ENCODE measurements at regions not wholly inside any gene's neighbourhood (a gene's known extent, or its start where the extent isn't known, plus 50 kb on each side); places are given as distances from the start of the nearest gene placed in this dataset.
"Not testable (repeated sequence)": the region's sequence is repeated elsewhere in the genome, so short reads cannot be mapped to it uniquely, and the experiment has no call there.

DNA sequence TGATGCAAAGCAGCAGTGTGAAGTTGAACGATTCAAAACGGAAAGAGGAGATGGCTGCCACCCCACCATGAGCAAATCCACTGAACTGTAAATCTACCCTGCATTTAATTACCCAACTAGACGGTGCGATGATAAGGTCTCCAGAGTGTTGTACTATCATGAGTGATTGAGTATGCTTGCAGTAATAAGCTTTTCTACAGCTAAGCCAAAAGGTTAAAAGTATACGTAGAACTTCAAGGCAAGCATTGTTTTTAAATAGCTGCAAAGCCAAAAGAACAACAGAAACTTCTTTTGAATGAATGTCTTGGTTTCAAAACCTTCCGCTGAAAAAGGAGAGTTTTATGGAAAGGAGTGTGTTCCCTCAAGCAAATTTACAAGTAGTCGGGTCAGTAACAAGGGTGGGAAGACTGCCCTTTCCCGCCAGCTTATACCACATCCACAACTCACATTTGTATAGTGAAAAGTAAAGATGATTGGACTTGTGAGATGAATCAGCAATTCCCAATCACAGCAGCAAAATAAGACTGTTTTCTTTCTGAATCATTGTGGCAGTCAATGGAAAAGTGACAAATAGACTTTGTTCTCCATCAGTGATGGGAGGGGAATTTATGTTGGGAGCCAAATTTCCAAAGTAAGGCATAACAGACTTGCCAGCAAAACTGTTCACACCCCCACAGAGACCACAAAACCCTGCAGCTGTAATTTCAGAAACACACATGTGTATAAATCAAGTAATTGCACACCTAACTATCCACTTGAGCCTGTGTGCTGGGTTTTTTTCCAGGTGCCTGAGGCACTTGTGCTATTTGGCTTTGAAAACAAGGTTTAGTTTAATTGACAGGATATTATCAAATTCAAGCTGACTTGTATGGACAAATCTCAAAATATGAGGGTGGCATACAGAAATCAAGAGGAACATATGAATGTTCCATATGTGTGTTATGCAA, 407.7 kb upstream of the GRAMD2B start:
- H3K27me3 Mint-ChIP-seq: no peaks in the 10 kb centered on the region
- no peak for DNase-seq
- no peaks in the 10 kb centered on the region for H3K36me3 Mint-ChIP-seq (ENCODE audit: low read depth)
- no peak overlapping the region for H3K4me3 Mint-ChIP-seq
- H3K27ac Mint-ChIP-seq: no peak overlapping the region
- no peaks in the 10 kb centered on the region for H3K4me1 Mint-ChIP-seq
- ATAC-seq: no peak
- H3K9me3 ChIP-seq (ENCODE audit: control insufficient read depth, low read length, poor library complexity, severe bottlenecking): no peaks in the 10 kb centered on the region

DNA sequence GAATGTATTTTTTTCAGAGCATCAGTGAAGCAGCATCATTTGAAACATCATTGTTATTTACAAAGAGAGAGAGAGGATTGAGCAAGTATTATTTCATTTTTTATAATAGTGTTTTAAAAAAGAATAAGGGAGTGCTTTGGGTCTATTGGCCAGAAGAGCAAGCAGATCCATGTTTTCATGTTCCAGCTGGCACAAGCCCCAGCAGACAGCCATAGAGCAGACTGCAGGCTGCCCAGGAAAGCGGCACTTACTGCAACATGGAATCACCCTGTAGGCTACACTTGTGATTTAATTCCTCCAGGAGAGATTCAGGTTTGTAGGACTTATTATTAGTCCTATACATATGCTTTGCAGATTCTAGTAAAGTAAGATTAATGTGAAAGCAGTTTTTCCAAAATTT, 407.0 kb upstream of the GRAMD2B start:
- ATAC-seq: no peak
- no peak overlapping the region for H3K4me3 Mint-ChIP-seq
- no peaks in the 10 kb centered on the region for H3K36me3 Mint-ChIP-seq (ENCODE audit: low read depth)
- H3K27ac Mint-ChIP-seq: no peak overlapping the region
- H3K27me3 Mint-ChIP-seq: no peaks in the 10 kb centered on the region
- no peak for DNase-seq
- H3K9me3 ChIP-seq (ENCODE audit: control insufficient read depth, low read length, poor library complexity, severe bottlenecking): no peaks in the 10 kb centered on the region
- H3K4me1 Mint-ChIP-seq: no peaks in the 10 kb centered on the region

- Mint-ChIP-seq H3K4me1 (no peaks in the 10 kb centered on the region), H3K36me3 (ENCODE audit: low read depth) (no peaks in the 10 kb centered on the region)
Observed at GRCh38 chr5:126017096-126017495, 406.1 kb upstream of the GRAMD2B start.

GRCh38 chr5:126020770-126021169, 402.4 kb upstream of the GRAMD2B start:
- no peak for ATAC-seq
- H3K4me3 Mint-ChIP-seq: no peak overlapping the region
- H3K4me1 Mint-ChIP-seq: no peaks in the 10 kb centered on the region
- no peaks in the 10 kb centered on the region for H3K9me3 ChIP-seq (ENCODE audit: control insufficient read depth, low read length, poor library complexity, severe bottlenecking)
- no peaks in the 10 kb centered on the region for H3K36me3 Mint-ChIP-seq (ENCODE audit: low read depth)
- H3K27me3 Mint-ChIP-seq: no peaks in the 10 kb centered on the region
- no peak for DNase-seq
- H3K27ac Mint-ChIP-seq: no peak overlapping the region

More at GRCh38 chr5:126017096-126017495, 406.1 kb upstream of the GRAMD2B start:
- no peak for DNase-seq
- ATAC-seq: no peak
- no peak overlapping the region for H3K27ac Mint-ChIP-seq
- no peaks in the 10 kb centered on the region for H3K9me3 ChIP-seq (ENCODE audit: control insufficient read depth, low read length, poor library complexity, severe bottlenecking)
- no peak overlapping the region for H3K4me3 Mint-ChIP-seq
- H3K27me3 Mint-ChIP-seq: no peaks in the 10 kb centered on the region

DNA sequence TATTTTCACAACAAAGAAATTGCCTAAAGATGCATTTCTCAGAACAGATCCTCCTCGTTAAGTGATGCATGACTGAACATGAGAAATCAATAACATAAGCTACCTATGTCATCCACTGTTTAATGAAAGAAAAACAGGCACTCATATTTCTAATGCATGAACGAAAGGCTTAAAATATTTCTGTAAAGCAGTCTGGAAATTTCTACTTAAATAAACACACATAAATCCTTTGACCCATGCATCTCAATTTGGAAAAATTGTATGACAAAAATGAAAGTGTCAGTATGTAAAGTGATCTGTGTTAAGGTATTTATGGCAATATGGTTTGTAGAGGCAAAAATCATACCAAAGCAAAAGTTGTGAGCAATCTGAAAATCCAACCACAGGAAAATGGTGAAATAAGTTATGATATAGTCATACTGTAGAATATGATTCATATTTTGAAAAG, 399.2 kb upstream of the GRAMD2B start:
- H3K4me1 Mint-ChIP-seq: no peaks in the 10 kb centered on the region
- no peaks in the 10 kb centered on the region for H3K9me3 ChIP-seq (ENCODE audit: control insufficient read depth, low read length, poor library complexity, severe bottlenecking)

DNA sequence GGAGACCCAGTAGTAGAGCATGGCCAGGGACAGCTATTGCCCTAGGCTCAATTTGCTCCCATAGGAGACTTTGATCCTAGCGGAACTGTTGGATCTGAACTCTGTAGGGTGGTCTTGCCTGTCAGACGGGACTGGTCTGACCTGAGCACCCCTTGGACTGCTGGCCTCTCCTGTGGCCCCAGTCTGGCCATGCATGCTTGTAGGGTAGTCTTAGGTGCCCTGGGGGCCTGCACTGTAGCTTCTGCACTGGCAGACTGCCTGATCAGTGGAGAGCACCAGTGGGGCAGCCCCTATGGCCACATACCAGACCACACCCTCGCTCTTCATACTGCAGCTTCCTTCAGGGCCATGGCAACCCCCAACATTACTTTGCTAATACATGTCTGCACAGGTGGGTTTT, 396.1 kb upstream of the GRAMD2B start:
- H3K9me3 ChIP-seq (ENCODE audit: control insufficient read depth, low read length, poor library complexity, severe bottlenecking): no peaks in the 10 kb centered on the region
- ATAC-seq: no peak
- H3K4me1 Mint-ChIP-seq: no peaks in the 10 kb centered on the region
- H3K36me3 Mint-ChIP-seq (ENCODE audit: low read depth): no peaks in the 10 kb centered on the region
- H3K27me3 Mint-ChIP-seq: no peaks in the 10 kb centered on the region
- H3K4me3 Mint-ChIP-seq: no peak overlapping the region
- no peak for DNase-seq
- H3K27ac Mint-ChIP-seq: no peak overlapping the region

More for the DNA sequence above, 399.2 kb upstream of the GRAMD2B start:
- Mint-ChIP-seq H3K36me3 (ENCODE audit: low read depth) (no peaks in the 10 kb centered on the region), H3K27me3 (no peaks in the 10 kb centered on the region), H3K4me3 (no peak overlapping the region), H3K27ac (no peak overlapping the region)
- DNase-seq (no peak), ATAC-seq (no peak)

DNA sequence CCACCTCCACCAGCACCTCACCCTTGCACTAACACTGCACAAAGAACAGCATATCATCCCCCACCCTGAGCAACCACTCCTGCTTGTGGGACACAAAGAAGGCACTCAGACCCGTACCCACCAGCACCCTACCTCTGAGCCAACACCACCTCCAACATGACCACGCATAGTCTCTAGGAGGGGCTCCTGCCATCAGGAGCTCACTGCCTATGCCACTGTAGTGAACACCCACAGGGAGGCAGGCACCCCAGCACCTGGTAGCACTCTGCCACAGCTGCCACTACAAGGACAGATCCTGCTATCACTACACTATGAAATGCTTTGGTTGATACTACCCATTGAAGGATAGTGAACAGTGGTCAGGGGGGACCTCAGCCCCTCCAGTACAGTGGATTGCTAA, 395.6 kb upstream of the GRAMD2B start:
- no peak for ATAC-seq
- H3K36me3 Mint-ChIP-seq (ENCODE audit: low read depth): no peaks in the 10 kb centered on the region
- H3K27ac Mint-ChIP-seq: no peak overlapping the region
- no peaks in the 10 kb centered on the region for H3K4me1 Mint-ChIP-seq
- H3K27me3 Mint-ChIP-seq: no peaks in the 10 kb centered on the region
- no peaks in the 10 kb centered on the region for H3K9me3 ChIP-seq (ENCODE audit: control insufficient read depth, low read length, poor library complexity, severe bottlenecking)
- H3K4me3 Mint-ChIP-seq: no peak overlapping the region
- no peak for DNase-seq

GRCh38 chr5:126028336-126028735, 394.9 kb upstream of the GRAMD2B start:
- Mint-ChIP-seq H3K4me1 (no peaks in the 10 kb centered on the region), H3K27me3 (no peaks in the 10 kb centered on the region), H3K4me3 (no peak overlapping the region), H3K27ac (no peak overlapping the region), H3K36me3 (ENCODE audit: low read depth) (no peaks in the 10 kb centered on the region)
- DNase-seq (no peak), ATAC-seq (no peak)
- no peaks in the 10 kb centered on the region for H3K9me3 ChIP-seq (ENCODE audit: control insufficient read depth, low read length, poor library complexity, severe bottlenecking)

DNA sequence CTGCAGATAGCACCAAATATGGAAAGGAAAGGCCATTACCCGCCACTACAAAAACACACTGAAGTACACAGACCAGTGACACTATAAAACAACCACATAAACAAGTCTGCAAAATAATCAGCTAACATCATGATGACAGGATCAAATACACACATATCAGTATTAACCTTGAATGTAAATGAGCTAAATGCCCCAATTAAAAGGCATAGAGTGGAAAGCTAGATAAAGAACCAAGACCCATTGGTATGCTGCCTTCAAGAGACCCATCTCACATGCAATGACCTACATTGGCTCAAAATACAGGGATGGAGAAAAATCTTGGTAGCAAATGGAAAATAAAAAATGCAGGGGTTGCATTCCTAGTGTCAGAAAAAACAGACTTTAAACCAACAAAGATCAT, 393.9 kb upstream of the GRAMD2B start:
- not testable (repeated sequence) for DNase-seq; H3K27me3 Mint-ChIP-seq; ATAC-seq; H3K4me3 Mint-ChIP-seq; H3K36me3 Mint-ChIP-seq (ENCODE audit: low read depth); H3K9me3 ChIP-seq (ENCODE audit: control insufficient read depth, low read length, poor library complexity, severe bottlenecking); H3K27ac Mint-ChIP-seq; H3K4me1 Mint-ChIP-seq

DNA sequence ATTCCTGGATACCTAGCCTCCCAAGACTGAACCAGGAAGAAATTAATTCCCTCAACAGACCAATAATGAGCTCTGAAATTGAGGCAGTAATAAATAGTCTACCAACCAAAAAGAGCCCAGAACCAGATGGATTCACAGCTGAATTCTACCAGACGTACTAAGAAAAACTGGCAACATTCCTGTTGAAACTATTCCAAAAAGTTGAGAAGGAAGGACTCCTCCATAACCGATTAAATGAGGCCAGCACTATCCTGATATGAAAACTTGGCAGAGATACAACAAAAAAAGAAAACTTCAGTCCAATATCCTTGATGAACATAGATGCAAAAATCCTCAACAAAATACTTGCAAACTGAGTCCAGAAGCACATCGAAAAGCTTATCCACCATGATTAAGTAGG, 392.5 kb upstream of the GRAMD2B start:
- no peak overlapping the region for H3K27ac Mint-ChIP-seq
- ATAC-seq: no peak
- H3K4me3 Mint-ChIP-seq: no peak overlapping the region
- no peaks in the 10 kb centered on the region for H3K36me3 Mint-ChIP-seq (ENCODE audit: low read depth)
- no peak for DNase-seq
- H3K27me3 Mint-ChIP-seq: no peaks in the 10 kb centered on the region
- no peaks in the 10 kb centered on the region for H3K4me1 Mint-ChIP-seq
- H3K9me3 ChIP-seq (ENCODE audit: control insufficient read depth, low read length, poor library complexity, severe bottlenecking): no peaks in the 10 kb centered on the region

GRCh38 chr5:126031989-126032716, 391.1 kb upstream of the GRAMD2B start:
- DNase-seq (no peak), ATAC-seq (no peak)
- no peaks in the 10 kb centered on the region for H3K4me1 Mint-ChIP-seq
- no peaks in the 10 kb centered on the region for H3K36me3 Mint-ChIP-seq (ENCODE audit: low read depth)
- H3K27me3 Mint-ChIP-seq: no peaks in the 10 kb centered on the region
- H3K4me3 Mint-ChIP-seq: no peak overlapping the region
- H3K9me3 ChIP-seq (ENCODE audit: control insufficient read depth, low read length, poor library complexity, severe bottlenecking): no peaks in the 10 kb centered on the region
- H3K27ac Mint-ChIP-seq: no peak overlapping the region

DNA sequence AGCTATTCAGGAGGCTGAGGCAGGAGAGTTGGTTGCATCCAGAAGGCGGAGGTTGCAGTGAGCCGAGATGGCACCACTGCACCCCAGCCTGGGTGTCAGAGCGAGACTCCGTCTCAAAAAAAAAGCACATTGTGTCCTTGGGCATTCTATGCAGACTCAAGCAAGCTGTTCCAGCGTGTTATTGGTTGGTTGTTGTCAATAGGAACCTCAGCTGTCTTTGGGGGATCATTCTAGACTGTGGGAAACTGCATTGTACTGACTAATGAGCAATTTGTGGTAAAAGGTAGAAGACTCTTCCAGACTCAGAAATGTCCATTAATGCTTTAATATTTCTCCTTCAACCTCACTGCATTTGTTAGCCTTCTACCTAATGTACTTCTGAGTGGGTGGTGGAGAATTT, 379.5 kb upstream of the GRAMD2B start:
- Mint-ChIP-seq H3K36me3 (ENCODE audit: low read depth) (no peaks in the 10 kb centered on the region), H3K27me3 (no peaks in the 10 kb centered on the region), H3K4me1 (no peaks in the 10 kb centered on the region), H3K4me3 (no peak overlapping the region), H3K27ac (no peak overlapping the region)
- H3K9me3 ChIP-seq (ENCODE audit: control insufficient read depth, low read length, poor library complexity, severe bottlenecking): no peaks in the 10 kb centered on the region
- no peak for ATAC-seq
- DNase-seq: no peak

- DNase-seq: no peak
- ATAC-seq: no peak
- no peaks in the 10 kb centered on the region for H3K4me1 Mint-ChIP-seq
- H3K4me3 Mint-ChIP-seq: no peak overlapping the region
- H3K36me3 Mint-ChIP-seq (ENCODE audit: low read depth): no peaks in the 10 kb centered on the region
- H3K9me3 ChIP-seq (ENCODE audit: control insufficient read depth, low read length, poor library complexity, severe bottlenecking): no peaks in the 10 kb centered on the region
- H3K27ac Mint-ChIP-seq: no peak overlapping the region
- no peaks in the 10 kb centered on the region for H3K27me3 Mint-ChIP-seq
Observed at GRCh38 chr5:126044111-126044668, 379.0 kb upstream of the GRAMD2B start.
